OCI-LY1 (cell line): ENCODE measurements at regions not wholly inside any gene's neighbourhood (a gene's known extent, or its start where the extent isn't known, plus 50 kb on each side); places are given as distances from the start of the nearest gene placed in this dataset.

Experiments used
- H2AFZ ChIP-seq: fragments of 200-600 bp; sonication (generic), shearing (Covaris generic); 2 replicates; pipeline ENCODE4 v1.6.0; 2014; ENCODE audit warnings: antibody characterized with exemption, mild to moderate bottlenecking, low read length
- H3F3A ChIP-seq: fragments of 200-600 bp; sonication (generic), shearing (Covaris generic); 2 replicates; pipeline ENCODE4 v1.6.0; 2014; ENCODE audit warnings: mild to moderate bottlenecking, antibody characterized with exemption, low read length, moderate library complexity; ENCODE audit not compliant: insufficient read depth
- H3K27ac ChIP-seq: fragments of 200-600 bp; sonication (generic); 2 replicates; pipeline ENCODE4 v1.5.1; 2014; ENCODE audit warnings: low read length, mixed run types, mild to moderate bottlenecking, low read depth; ENCODE audit not compliant: poor library complexity, severe bottlenecking
- H3K27me3 ChIP-seq: fragments of 200-600 bp; sonication (generic); 2 replicates; pipeline ENCODE4 v1.6.0; 2014; ENCODE audit warnings: antibody characterized with exemption, mild to moderate bottlenecking, low read length, moderate library complexity; ENCODE audit not compliant: insufficient read depth
- H3K36me3 ChIP-seq: fragments of 200-600 bp; sonication (generic); 2 replicates; pipeline ENCODE4 v1.6.1; 2014; ENCODE audit warnings: mild to moderate bottlenecking, antibody characterized with exemption, low read length, moderate library complexity, mixed read lengths; ENCODE audit not compliant: insufficient read depth
- H3K4me1 ChIP-seq: fragments of 200-600 bp; sonication (generic); 2 replicates; pipeline ENCODE4 v1.5.1; 2014; ENCODE audit warnings: mild to moderate bottlenecking, low read length, moderate library complexity; ENCODE audit not compliant: insufficient read depth, severe bottlenecking
- H3K4me2 ChIP-seq: fragments of 200-600 bp; sonication (generic), shearing (Covaris generic); 2 replicates; pipeline ENCODE4 v1.6.1; 2014; ENCODE audit warnings: low read length
- H3K4me3 ChIP-seq: fragments of 200-600 bp; sonication (generic); 2 replicates; pipeline ENCODE4 v1.5.1; 2014; ENCODE audit warnings: low read length, low read depth, mild to moderate bottlenecking, mixed read lengths; ENCODE audit not compliant: poor library complexity, severe bottlenecking
- H3K79me2 ChIP-seq: fragments of 200-600 bp; shearing (Covaris generic); 2 replicates; pipeline ENCODE4 v1.6.1; 2016; ENCODE audit warnings: mixed run types, low read length, mixed read lengths; ENCODE audit not compliant: insufficient read depth
- H3K9ac ChIP-seq: fragments of 200-600 bp; sonication (generic), shearing (Covaris generic); 2 replicates; pipeline ENCODE4 v1.6.1; 2014; ENCODE audit warnings: mild to moderate bottlenecking, low read length, mixed read lengths
- H3K9me2 ChIP-seq: fragments of 200-600 bp; sonication (generic), shearing (Covaris generic); 2 replicates; pipeline ENCODE4 v1.6.1; 2014; ENCODE audit warnings: low read depth, mild to moderate bottlenecking, low read length, mixed read lengths
- H3K9me3 ChIP-seq: fragments of 200-600 bp; shearing (Covaris generic); 2 replicates; pipeline ENCODE4 v1.6.1; 2014; ENCODE audit warnings: low read length, mixed read lengths
- H4K20me1 ChIP-seq: fragments of 200-600 bp; sonication (generic), shearing (Covaris generic); 2 replicates; pipeline ENCODE4 v1.6.0; 2016; ENCODE audit warnings: mild to moderate bottlenecking, low read length; ENCODE audit not compliant: insufficient read depth
- CTCF ChIP-seq: fragments of 200-600 bp; sonication (generic), shearing (Covaris generic); IDR thresholded peaks from 2 replicates; pipeline ENCODE4 v1.5.1; 2017; ENCODE audit warnings: mild to moderate bottlenecking, antibody characterized with exemption, low read length, moderate library complexity, mixed read lengths
- EZH2 ChIP-seq: fragments of 200-600 bp; sonication (generic), shearing (Covaris generic); IDR thresholded peaks from 2 replicates; pipeline ENCODE4 v1.8.0; 2017; ENCODE audit warnings: borderline replicate concordance, mixed run types, mild to moderate bottlenecking, antibody characterized with exemption, low read length, moderate library complexity, mixed read lengths

- TF ChIP-seq CTCF (no peak), EZH2 (no peak)
- Histone ChIP-seq H3K9me3 (no peaks in the 10 kb centered on the region), H3K4me1 (no peaks in the 10 kb centered on the region), H2AFZ (no peak overlapping the region), H3K4me2 (no peak overlapping the region), H3K27me3 (no peaks in the 10 kb centered on the region), H3K4me3 (no peak overlapping the region), H3K9ac (no peak overlapping the region), H3K9me2 (no peaks in the 10 kb centered on the region), H3K36me3 (no peaks in the 10 kb centered on the region), H3K79me2 (no peaks in the 10 kb centered on the region), H3K27ac (no peak overlapping the region), H4K20me1 (no peaks in the 10 kb centered on the region), H3F3A (no peaks in the 10 kb centered on the region)
Observed at GRCh38 chr7:42617071-42617765, 294.7 kb downstream of the C7orf25 start.

GRCh38 chr7:42614636-42615035, 297.2 kb downstream of the C7orf25 start:
- no peaks in the 10 kb centered on the region for H3K27me3 ChIP-seq
- TF ChIP-seq CTCF = no peak
- no peak for TF ChIP-seq EZH2
- no peak overlapping the region for H2AFZ ChIP-seq
- no peaks in the 10 kb centered on the region for H3F3A ChIP-seq
- H3K4me2 ChIP-seq = no peak overlapping the region
- no peaks in the 10 kb centered on the region for H4K20me1 ChIP-seq
- H3K79me2 ChIP-seq = no peaks in the 10 kb centered on the region
- H3K36me3 ChIP-seq = no peaks in the 10 kb centered on the region
- no peak overlapping the region for H3K4me3 ChIP-seq
- H3K4me1 ChIP-seq = no peaks in the 10 kb centered on the region
- H3K9ac ChIP-seq = no peak overlapping the region
- no peaks in the 10 kb centered on the region for H3K9me2 ChIP-seq
- no peak overlapping the region for H3K27ac ChIP-seq
- no peaks in the 10 kb centered on the region for H3K9me3 ChIP-seq

GRCh38 chr7:42611961-42612360, 299.9 kb downstream of the C7orf25 start:
- no peak overlapping the region for H2AFZ ChIP-seq
- H3K9ac ChIP-seq = no peak overlapping the region
- H3K4me3 ChIP-seq = no peak overlapping the region
- no peaks in the 10 kb centered on the region for H3K9me3 ChIP-seq
- no peaks in the 10 kb centered on the region for H3K36me3 ChIP-seq
- no peak overlapping the region for H3K27ac ChIP-seq
- H3K4me2 ChIP-seq = no peak overlapping the region
- H3K79me2 ChIP-seq = no peaks in the 10 kb centered on the region
- no peaks in the 10 kb centered on the region for H4K20me1 ChIP-seq
- no peaks in the 10 kb centered on the region for H3F3A ChIP-seq
- H3K9me2 ChIP-seq = no peaks in the 10 kb centered on the region
- H3K4me1 ChIP-seq = no peaks in the 10 kb centered on the region
- H3K27me3 ChIP-seq = no peaks in the 10 kb centered on the region
- TF ChIP-seq CTCF = no peak
- TF ChIP-seq EZH2 = no peak
